ENCODE measurements at regions not wholly inside any gene's neighbourhood (a gene's known extent, or its start where the extent isn't known, plus 50 kb on each side); places are given as distances from the start of the nearest gene placed in this dataset.

DNA sequence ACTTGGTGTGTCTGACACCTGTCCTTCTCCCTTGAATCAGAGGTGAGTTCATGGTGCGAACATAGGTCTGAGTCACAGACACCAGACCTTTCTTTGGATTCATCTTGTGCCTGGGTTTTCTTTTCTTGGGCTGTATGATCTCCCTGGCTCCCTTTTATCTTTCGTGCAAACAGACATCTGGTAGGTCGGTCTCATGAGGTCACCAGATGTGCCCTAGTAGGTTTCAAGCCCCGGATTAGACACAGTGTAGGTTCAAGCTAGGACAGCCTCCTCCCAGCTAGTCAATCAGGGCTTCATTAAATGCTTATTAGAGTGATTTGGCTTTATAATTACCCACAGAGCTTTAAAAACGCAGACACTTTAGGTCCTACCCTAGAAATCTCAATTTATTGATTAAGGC is 106.0 kb upstream of the MYO10 start:
- Histone ChIP-seq H3K9me3 (ENCODE audit: control extremely low read depth in 1 of 3, control insufficient read depth in 2 of 3, insufficient read depth in 1 of 3, low read length in 2 of 3) (peaks cover 0 to 3% (median 0%) of the 10 kb centered on the region in 3 donors), H3K79me2 (ENCODE audit: control insufficient read depth, insufficient read depth, low read length) (no peaks in the 10 kb centered on the region), H3K4me2 (replicated peaks; ENCODE audit: low read depth, low read length, poor library complexity, severe bottlenecking) (no peak overlapping the region), H3K4me1 (ENCODE audit: control insufficient read depth in 2 of 2, insufficient read depth in 2 of 2, low read length in 2 of 2) (no peaks in the 10 kb centered on the region), H3K36me3 (replicated peaks in 1 of 2; ENCODE audit: control extremely low read depth in 1 of 2, control insufficient read depth in 1 of 2, extremely low read depth in 1 of 2, insufficient read depth in 2 of 2, low read length in 1 of 2) (no peaks in the 10 kb centered on the region), H4K20me1 (ENCODE audit: control insufficient read depth, insufficient read depth, low read length, poor library complexity, severe bottlenecking) (no peaks in the 10 kb centered on the region), H3K27ac (ENCODE audit: low read length in 2 of 2) (no peak overlapping the region), H3K4me3 (ENCODE audit: control extremely low read depth in 1 of 5, extremely low read depth in 1 of 5, insufficient read depth in 1 of 5, low read depth in 2 of 5, low read length in 4 of 5) (no peak overlapping the region), H3K9ac (ENCODE audit: low read length) (no peak overlapping the region), H2AFZ (ENCODE audit: insufficient read depth, low read depth, low read length, poor library complexity, severe bottlenecking) (no peak overlapping the region), H3K27me3 (replicated peaks in 1 of 4; ENCODE audit: control extremely low read depth in 1 of 4, control insufficient read depth in 3 of 4, insufficient read depth in 4 of 4, low read length in 3 of 4) (no peaks in the 10 kb centered on the region)
- WGBS (ENCODE audit: insufficient coverage) = 100% methylated on average over 1 of the region's 5 CpGs
- H3K9me3 Mint-ChIP-seq (ENCODE audit: insufficient read depth) = no peaks in the 10 kb centered on the region
- ChIA-PET POLR2A (no interaction called here), CTCF (no interaction called here)
- no peak overlapping the region for H3K27ac Mint-ChIP-seq
- H3K27me3 Mint-ChIP-seq = no peaks in the 10 kb centered on the region
- intact Hi-C loops (cut with micrococcal nuclease) = no loop called here
- ATAC-seq (ENCODE audit: low read depth) (no peak), DNase-seq (no peak)
- TF ChIP-seq EZH2 (IDR thresholded peaks at IDR 0.05; ENCODE audit: borderline replicate concordance, insufficient read depth, low read depth, low read length, poor library complexity, severe bottlenecking) = no peak
- TF ChIP-seq, protein P1, sequence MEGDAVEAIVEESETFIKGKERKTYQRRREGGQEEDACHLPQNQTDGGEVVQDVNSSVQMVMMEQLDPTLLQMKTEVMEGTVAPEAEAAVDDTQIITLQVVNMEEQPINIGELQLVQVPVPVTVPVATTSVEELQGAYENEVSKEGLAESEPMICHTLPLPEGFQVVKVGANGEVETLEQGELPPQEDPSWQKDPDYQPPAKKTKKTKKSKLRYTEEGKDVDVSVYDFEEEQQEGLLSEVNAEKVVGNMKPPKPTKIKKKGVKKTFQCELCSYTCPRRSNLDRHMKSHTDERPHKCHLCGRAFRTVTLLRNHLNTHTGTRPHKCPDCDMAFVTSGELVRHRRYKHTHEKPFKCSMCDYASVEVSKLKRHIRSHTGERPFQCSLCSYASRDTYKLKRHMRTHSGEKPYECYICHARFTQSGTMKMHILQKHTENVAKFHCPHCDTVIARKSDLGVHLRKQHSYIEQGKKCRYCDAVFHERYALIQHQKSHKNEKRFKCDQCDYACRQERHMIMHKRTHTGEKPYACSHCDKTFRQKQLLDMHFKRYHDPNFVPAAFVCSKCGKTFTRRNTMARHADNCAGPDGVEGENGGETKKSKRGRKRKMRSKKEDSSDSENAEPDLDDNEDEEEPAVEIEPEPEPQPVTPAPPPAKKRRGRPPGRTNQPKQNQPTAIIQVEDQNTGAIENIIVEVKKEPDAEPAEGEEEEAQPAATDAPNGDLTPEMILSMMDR (IDR thresholded peaks at IDR 0.05) = no peak
- no peak overlapping the region for H3K4me3 Mint-ChIP-seq
- H3K4me1 Mint-ChIP-seq = no peaks in the 10 kb centered on the region

DNA sequence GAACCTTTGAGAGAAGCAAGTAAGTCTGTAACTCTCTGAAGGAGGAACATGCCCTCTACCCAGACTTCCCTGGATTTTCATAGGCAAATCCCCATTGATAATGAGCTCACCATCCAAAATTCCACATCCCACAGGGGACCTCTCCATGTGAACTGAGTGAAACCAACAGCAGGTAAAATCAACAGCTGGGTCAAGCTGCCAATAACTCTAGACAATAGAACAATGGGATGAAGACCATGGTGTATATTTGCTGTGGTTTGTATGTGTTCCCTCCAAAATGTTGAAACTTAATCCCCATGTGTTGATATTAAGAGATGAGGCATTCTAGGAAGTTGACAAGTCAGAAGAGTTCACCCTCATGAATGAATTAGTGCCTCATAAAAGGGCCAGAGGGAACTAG is 110.2 kb upstream of the MYO10 start:
- Histone ChIP-seq H3K4me3 (ENCODE audit: control extremely low read depth in 1 of 5, extremely low read depth in 1 of 5, insufficient read depth in 1 of 5, low read depth in 2 of 5, low read length in 4 of 5) (no peak overlapping the region), H3K9ac (ENCODE audit: low read length) (no peak overlapping the region), H2AFZ (ENCODE audit: insufficient read depth, low read depth, low read length, poor library complexity, severe bottlenecking) (no peak overlapping the region), H3K27me3 (replicated peaks in 1 of 4; ENCODE audit: control extremely low read depth in 1 of 4, control insufficient read depth in 3 of 4, insufficient read depth in 4 of 4, low read length in 3 of 4) (no peaks in the 10 kb centered on the region), H3K79me2 (ENCODE audit: control insufficient read depth, insufficient read depth, low read length) (no peaks in the 10 kb centered on the region), H3K9me3 (ENCODE audit: control extremely low read depth in 1 of 3, control insufficient read depth in 2 of 3, insufficient read depth in 1 of 3, low read length in 2 of 3) (peaks cover 0 to 3% (median 0%) of the 10 kb centered on the region in 3 donors), H3K27ac (ENCODE audit: low read length in 2 of 2) (no peak overlapping the region), H3K4me1 (ENCODE audit: control insufficient read depth in 2 of 2, insufficient read depth in 2 of 2, low read length in 2 of 2) (no peaks in the 10 kb centered on the region), H4K20me1 (ENCODE audit: control insufficient read depth, insufficient read depth, low read length, poor library complexity, severe bottlenecking) (no peaks in the 10 kb centered on the region), H3K4me2 (replicated peaks; ENCODE audit: low read depth, low read length, poor library complexity, severe bottlenecking) (no peak overlapping the region), H3K36me3 (replicated peaks in 1 of 2; ENCODE audit: control extremely low read depth in 1 of 2, control insufficient read depth in 1 of 2, extremely low read depth in 1 of 2, insufficient read depth in 2 of 2, low read length in 1 of 2) (no peaks in the 10 kb centered on the region)
- intact Hi-C loops (cut with micrococcal nuclease) = no loop called here
- ChIA-PET CTCF (no interaction called here), POLR2A (no interaction called here)
- no peaks in the 10 kb centered on the region for H3K9me3 Mint-ChIP-seq (ENCODE audit: insufficient read depth)
- no peak for ATAC-seq (ENCODE audit: low read depth)
- no peaks in the 10 kb centered on the region for H3K4me1 Mint-ChIP-seq
- no peaks in the 10 kb centered on the region for H3K27me3 Mint-ChIP-seq
- no peak overlapping the region for H3K27ac Mint-ChIP-seq
- no peak overlapping the region for H3K4me3 Mint-ChIP-seq
- TF ChIP-seq EZH2 (IDR thresholded peaks at IDR 0.05; ENCODE audit: borderline replicate concordance, insufficient read depth, low read depth, low read length, poor library complexity, severe bottlenecking) = no peak
- TF ChIP-seq, protein P1 (IDR thresholded peaks at IDR 0.05) = no peak
- no peak for DNase-seq
